KG1 (cell line): ENCODE measurements at regions not wholly inside any gene's neighbourhood (a gene's known extent, or its start where the extent isn't known, plus 50 kb on each side); places are given as distances from the start of the nearest gene placed in this dataset.

ENCODE experiments used
- DNase-seq: peaks from one replicate; lab custom pipeline; 2025; lab: John Stamatoyannopoulos, UW

DNA sequence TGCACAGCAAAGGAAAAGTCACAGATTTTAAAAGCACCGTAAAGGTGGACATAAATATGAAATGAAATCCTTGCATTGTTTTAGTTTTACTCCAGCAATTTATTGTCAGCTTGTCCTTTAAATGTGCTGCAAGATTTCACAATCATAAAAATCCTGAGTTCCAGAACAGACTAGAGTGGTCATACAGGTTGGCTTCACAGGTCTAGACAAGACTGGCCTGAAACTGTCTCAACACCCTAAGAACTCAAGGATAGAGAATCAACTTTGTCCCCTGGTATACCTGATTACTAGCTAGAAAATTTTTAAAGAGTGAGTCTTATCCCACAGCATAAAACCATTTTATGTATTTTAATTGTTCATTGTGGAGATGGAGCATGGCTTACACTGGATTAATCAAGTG, 521.7 kb upstream of the MCTP2 start:
- DNase-seq = no peak

DNA sequence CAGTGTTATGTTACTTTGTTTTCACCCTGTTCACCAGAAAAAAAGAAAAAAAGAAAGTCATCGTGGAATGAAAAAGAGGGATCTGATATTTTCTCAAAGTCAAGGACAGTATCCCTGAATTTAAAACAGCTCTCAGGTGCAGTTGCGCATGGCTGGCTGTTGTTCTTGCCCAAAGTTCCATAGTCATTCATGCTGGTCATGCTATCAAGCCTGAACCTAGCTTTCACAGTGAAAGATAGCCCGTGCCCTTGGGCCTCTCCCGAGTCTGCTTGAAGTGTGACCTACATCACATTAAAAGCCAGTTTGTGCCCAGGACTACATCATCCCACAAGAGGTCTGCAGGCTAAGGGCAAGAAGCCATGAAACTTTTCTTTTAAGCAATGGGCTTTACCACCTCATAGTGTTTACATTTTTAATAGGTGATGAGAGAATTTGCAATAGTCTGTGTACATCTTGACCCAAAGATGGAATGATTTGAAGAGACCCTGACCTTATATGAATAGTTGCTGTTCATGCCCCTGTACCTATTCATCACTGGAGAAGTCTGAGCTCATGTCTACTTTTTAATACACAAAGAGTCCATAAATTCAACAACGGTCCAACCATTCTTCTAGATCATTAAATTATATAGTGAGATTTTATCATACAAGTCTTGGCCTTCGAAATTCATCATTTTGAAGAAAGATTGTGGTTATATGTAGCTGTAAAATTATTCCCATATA, 522.5 kb upstream of the MCTP2 start:
- DNase-seq = no peak

DNA sequence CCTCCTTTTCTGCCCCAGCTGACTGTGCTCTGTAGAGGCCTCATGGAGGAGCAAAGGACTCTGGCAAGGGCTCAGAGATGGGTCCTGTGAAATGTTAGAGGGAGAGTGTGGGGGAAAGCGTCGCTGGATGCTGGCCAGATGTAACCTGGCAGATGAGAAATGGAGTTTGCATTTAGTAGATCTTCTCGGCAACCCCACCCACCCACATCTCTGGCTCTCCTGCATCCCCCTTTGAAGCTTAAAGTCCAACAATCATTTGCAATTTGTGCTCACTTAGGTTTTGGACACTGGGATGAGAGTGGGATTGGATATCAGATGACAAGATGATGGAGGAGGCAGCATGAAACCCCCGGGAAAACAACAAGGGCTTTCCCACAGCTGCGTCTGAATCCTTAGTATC, 523.6 kb upstream of the MCTP2 start:
- DNase-seq = no peak

DNA sequence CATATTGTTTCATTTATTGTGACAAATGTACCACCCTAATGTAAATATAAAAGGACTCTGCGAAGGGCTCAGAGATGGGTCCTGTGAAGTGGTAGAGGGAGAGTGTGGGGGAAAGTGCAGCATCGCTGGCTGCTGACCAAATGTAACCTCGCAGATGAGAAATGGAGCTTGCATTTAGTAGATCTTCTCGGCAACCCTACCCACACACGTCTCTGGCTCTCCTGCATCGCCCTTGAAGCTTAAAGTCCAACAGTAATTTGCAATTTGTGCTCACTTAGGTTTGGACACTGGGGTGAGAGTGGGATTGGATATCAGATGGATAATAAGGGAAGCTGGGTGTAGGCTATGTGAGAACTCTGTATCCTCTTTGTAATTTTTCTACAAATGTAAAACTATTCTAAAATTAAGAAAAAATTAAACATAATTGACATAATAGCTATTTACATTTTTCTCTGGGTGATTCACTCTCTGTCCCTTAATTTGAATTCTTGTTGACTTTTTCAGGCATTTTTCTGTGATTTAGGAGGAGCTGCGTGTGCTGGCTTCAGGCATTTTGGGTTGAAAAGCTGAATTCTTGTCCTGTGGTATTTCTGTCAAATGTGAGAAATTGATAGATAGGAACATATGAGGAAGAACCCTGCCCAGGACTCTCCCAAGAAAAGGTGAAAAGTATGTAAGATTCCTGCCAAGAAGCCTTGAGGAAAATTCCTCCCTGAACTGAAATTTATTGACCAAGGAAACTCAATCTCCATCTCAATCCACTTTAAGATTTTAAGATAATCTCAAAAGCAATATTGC, 524.7 kb upstream of the MCTP2 start:
- DNase-seq = no peak

DNA sequence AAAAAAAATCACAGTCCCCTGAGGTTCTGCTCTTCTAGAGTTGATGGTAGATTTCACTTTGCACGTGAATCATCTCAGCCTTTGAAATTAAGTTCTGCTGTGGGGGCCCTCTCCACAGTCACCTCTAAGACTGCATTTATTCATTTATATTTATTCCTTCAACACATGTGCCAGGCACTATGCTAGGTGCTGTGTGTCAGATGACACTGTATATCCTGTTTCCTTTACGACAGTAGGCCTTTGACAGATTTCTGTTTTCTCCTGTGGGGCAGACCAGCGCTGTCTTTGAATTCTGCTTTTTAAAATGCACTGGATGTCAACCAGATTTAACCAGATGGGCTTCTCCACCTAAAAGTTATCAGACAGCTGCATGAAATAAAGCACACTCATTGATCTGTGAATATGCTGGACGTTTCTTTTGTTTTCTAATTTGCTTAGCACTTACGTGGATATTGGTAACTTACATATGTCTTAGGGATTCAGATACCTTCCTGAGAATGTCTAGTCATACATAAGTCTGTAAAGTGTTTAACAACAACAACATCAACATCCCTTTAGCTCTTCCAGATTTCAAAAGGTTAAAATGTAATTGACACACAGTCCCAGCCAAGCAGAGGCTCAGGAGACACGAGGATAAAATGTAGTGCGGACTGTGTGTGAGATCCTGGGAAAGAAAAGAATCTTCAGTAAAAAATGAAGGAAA, 525.5 kb upstream of the MCTP2 start:
- no peak for DNase-seq

DNA sequence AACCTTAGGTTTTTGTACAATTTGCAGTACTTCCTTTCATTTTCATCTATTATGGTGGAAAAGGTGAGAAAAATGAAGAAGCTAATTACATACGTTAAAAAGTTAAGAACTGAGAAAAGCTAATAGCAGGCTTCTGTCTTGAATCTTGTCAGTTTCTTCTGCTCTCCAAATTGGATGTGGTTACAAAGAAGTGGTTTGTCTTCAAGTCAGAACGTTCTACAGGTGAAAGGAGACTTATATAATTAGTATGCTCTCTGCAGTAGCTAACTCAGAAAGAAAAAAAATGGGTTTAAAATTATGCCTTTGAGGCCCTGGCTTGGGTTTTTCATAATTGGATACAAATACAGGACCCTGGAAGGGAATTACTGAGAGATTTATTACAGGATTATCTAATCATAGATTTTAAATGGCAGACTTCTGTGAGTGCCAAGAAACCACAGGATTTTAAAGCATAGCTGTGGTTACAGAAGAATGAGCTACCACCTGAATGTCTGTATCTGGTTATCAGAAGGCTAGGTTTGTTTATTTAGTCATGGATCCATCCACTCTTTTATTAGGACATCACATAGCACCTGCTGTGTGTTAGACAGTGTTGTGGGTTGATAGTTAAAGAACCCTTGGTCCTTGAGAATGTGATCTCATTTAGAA, 528.1 kb upstream of the MCTP2 start:
- no peak for DNase-seq

DNA sequence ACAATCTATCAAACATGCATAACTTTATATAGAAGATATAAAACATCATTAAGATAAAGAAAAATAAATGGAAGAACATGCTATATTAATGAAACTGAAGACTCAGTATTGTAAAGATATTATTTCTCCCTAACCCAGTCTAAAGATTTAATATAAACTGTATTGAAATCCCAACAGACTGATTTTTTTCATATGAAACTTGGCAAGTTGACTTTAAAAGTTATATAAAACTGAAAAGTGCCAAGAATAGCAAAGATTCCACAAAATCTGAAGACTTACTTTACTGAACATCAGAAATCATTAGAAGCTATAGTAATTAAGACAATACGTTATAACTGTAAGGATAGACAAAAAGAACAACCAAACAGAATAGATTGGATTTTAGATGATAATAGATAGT, 531.3 kb upstream of the MCTP2 start:
- no peak for DNase-seq

DNA sequence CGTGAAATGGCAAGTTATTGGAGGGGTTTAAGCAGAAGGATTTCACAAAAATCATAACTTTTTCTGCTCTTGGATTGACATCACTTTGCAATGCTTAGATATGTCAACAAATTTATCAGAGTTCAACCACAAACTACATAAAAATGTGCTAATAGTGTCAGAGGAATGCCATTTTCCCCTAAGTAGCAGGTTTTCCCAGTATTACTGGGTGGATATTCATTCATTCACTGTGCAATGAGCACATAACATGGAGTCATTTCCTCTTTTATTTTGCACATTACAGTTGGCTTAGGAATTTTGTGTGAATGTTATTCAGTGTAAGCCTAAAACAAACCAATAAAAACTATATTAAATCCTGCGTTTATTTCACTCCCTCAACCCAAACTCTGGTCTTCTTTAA, 537.3 kb upstream of the MCTP2 start:
- DNase-seq = no peak

DNA sequence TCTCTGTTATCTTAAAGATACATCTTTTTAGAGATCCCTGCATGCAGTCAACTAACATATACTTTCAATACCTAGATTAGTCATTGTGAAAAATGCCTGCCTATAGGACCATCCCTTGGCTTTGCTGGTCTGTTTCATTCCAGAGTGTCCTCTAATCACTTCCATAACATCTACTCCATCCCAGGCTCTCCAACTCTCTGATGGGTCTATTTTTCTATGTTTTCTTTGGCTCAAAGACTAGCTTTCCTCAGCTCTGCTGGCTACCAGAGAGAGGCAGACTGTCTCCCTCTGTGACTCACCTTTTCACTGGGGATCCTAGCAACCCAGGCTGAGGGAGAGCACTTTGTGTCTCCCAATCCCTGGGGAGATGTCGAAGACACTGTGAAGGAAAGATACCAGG, 547.7 kb upstream of the MCTP2 start:
- DNase-seq = no peak

DNA sequence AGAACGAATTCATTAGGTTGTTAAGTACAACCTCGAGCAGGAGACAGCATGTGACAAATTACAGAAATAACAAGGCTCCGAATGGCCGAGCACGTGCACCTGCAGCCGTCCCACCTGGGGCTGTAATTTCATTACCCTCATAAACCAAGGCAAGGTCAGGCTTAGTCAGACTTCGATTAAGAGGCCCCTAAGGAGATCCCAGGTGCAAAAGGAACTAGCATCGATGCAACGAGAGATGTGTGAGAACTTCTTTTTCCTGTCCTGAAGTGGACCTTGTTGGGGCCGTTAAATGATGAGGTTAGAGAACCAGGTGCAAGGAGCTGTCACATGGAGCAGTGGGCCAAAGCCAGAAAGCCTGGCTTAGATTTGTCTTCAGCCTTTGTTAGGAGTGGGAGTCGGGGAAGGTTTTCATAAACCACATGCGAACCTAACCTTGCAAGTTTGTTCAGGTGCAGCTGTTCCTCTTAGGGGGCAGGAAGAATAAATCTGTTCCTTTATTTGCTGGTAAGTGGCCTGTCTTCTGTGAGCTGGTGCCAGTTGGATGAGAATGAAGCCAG, 559.9 kb upstream of the MCTP2 start:
- no peak for DNase-seq

DNA sequence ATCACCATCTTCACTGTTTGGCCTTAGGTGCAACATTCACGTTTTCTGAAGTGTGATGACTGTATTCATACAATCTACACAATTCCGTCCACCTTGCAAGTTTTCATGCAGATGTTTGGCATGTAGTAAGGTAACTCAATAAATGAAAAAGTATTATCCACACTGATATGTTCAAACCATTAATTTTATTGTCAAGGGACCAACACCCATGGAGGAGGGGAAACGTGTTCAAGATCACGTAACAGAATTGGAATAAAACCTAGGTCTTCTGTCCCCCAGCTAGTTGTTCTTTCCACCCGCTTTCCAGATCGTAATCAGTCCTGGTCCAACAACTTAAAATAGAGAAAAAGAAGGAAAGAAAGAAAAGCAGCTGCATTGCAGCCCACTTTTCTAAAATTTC, 560.4 kb upstream of the MCTP2 start:
- no peak for DNase-seq

DNA sequence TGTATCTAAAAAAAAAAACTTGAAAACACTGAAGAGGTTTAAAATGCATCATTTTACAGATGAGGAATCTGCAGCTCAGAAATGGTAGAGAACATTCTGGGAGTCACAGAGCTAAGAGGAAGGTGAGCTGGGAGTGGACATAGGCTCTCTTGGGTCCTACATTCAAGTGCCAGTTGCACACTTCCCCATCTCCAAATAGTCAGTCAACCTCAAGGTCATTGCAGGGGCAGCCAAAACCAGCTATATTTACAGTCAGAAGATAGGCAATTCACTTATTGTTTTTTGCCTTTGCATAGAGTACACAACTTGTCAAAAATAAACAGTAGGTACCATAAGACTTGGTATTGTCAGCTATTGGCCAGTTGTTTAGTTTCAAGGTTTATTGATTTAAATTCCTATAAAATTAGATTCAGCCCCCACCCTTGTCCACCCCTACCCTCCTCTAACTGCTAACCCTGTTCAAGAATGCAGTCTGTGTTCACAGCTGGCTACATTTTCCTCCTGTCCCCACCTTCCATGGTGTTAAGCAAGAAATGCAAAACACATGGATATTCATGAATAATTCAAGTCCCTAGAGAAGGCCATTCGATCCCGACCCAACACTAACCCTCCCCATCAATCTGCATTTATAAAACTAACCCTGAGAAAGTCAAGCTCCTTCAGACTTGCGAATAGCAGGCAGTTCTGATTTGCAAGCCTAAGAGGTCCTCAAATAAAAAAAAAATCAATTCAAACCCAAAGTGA, 567.0 kb upstream of the MCTP2 start:
- no peak for DNase-seq

DNA sequence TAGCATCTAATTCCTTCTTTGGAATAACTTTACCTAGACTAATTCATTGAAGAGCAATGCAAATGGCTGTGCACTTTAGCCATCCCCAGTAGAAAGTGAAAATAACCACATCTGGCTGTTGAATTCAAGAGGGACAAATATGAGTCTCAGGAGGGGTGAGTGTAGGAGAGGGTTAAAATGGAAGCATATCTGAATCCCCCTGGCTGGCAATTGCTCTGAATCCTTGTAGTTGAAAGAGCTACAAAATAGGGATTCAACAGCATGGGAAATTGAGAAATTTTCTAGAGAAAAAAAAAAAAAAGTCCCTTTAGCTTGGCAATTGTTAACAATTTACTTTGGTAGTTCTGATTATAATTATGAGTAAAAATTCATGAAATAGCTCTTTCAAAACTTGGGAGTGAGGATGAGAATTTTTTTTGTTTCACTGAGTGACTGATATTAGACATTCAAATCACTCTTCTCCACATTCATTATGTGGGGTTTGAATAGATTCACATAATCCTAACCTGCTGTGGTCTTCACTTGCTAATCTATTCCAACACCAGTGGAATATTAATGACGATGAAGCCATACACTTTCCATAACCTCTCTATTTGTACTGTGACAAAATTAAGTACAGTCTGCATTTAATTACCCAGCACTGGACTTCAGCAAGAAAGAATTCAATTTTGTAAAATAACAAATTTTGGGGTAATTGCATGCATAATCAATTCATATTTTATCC, 569.0 kb upstream of the MCTP2 start:
- DNase-seq = no peak

DNA sequence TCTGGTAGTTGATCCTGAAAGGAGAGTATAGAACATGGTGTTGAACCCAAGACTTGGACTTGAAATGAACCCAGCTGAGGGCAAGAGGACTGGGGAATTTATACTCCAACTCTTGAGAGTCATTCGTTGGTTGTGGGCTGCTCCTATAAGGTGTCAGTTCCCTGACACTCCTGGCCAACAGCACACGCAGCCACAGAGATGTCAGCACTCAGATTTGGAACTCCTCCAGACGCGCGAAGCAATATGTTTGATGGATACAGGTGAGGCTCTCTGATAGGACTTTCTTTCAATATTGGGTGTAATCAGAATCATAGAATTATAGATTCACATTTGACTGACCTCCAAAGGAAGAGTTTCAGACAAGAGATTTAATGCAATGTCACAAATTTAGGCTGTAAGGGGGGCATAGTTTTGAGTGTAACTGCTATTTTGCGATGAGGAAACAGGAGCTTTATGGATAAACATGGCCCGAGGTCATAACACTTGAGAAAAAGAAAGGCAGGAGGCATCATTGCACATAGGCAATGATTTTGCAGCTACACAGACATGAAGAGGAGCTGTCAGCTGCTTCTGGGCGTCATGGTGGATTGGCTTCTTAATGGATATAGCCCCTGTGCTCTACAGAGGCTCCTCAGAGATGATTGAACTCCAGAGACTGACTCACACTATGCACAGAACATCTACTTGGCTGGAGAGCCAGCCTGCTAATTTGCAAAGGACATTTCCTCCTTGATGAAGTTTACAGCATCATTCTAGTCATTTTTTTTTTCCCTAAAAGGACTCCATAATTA, 569.2 kb upstream of the RGMA start:
- DNase-seq = no peak

DNA sequence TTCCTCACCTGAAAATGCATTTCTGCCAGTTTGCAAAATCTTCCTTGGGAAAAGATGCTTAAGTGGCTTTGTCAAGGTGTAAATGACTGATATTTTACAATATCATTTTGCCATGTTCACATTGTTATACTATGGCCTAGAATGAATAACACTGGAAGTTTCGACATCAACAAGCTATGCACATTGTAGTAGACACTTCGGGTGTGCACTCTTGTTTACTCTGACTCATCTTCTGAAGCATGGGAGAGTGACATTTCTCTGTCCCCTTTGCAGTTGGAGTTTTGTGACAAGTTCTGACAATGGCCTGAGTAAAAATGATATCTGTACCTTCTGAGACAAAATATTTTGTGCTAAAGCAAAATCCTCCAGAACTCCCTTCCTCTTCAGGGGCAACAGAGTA, 567.0 kb upstream of the RGMA start:
- DNase-seq = no peak

DNA sequence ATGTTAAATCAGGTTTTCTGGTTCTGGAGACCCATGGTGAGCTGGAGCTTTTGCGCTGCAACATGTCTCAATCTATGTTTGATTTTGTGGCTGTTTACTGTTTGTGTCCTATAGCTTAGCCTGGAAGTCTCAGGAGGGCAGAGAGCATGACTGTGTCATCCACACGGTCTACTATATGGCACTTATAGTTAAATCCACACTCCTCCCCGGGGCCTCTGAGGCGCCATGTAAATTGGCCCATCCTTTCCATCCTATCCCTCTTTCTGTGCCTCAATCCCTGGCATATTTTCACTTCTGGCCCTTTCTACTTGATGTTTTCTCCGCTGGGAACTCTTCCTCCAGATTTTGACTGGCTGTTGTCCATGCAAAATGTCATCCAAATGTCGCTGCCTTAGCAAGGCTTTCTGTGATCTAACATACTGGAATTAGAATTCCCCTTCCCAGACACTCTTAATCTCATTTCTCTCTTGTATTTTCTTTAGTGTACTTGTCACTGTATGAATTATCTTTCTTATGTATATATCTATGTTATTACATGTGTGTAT, 560.8 kb upstream of the RGMA start:
- no peak for DNase-seq

DNA sequence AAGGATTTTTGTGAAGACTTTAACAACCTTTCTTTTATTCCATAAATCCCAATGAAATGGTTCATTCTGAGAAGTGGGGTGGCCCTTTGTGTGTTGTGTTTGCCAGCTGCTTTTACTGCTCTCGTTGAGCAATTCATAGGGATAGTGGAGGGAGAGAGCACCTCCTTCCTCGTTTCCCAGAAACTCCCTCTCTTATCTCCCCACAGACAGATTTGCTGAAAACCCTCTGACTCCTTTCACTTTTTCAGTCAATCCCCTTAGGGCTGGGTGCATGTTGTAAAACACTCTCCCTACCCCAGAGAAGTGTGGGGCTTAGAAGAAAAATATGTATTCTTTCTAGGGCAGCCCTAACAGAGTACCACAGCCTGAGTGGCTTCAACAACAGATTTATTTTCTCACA, 557.2 kb upstream of the RGMA start:
- DNase-seq = no peak

DNA sequence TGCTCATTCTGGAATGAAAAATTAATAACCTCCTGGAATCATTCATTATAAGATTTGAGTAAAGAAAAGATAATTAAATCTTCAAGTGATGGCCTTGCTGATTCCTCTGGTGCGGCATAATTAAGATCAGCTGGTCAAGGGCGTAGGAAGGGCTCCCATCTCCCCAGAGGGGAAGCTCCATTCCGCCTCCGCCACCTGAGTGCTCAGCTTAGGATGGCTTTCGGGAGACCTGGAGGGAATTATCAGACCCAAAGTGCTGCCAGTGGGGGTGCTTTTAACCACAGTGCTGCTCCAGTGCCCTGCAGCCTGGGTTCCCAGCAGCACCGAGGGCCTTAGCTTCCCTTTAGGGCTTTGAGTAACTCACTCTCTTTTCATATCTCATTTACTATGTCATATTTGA, 556.6 kb upstream of the RGMA start:
- DNase-seq = no peak

DNA sequence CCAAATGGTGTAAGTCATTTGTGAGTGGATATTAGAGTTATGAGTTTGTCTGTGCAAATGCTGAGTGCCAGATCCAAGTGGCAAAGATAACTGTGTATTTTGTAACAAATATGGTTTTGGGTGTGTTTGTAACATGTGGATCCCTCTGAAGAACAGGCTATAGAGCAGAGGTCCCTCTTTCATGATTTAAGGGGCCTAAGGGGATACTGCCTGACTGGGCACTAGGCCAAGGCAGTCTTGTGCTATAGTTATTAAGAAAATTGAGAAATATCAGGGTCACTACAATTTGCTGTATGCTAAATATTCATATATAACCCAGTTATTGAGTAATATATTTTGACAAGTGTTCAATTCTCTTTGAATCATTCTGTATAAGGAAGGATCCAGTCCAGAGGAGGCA, 555.6 kb upstream of the RGMA start:
- no peak for DNase-seq
